HG03571 (cell line): ENCODE measurements at regions not wholly inside any gene's neighbourhood (a gene's known extent, or its start where the extent isn't known, plus 50 kb on each side); places are given as distances from the start of the nearest gene placed in this dataset.
"Not testable (repeated sequence)": the region's sequence is repeated elsewhere in the genome, so short reads cannot be mapped to it uniquely, and the experiment has no call there.

Source experiments
- ATAC-seq: cut with Tn5 transposase; IDR thresholded peaks from one replicate; pipeline ENCODE4 v1.9.1; 2021; ENCODE audit not compliant: unreplicated experiment

GRCh38 chr2:87258887-87259286 lies 237.2 kb upstream of the PLGLB1 start:
- ATAC-seq, result not testable (repeated sequence)

- ATAC-seq, result not testable (repeated sequence)
Observed at GRCh38 chr2:87262184-87262702, 240.6 kb upstream of the PLGLB1 start.

- ATAC-seq, result not testable (repeated sequence)
Observed at GRCh38 chr2:87263868-87264518, 242.3 kb upstream of the PLGLB1 start.

- not testable (repeated sequence) for ATAC-seq
Observed at GRCh38 chr2:87275192-87275591, 253.5 kb upstream of the PLGLB1 start.

- ATAC-seq, result not testable (repeated sequence)
Observed at GRCh38 chr2:87275974-87276629, 254.5 kb upstream of the PLGLB1 start.

- ATAC-seq, result not testable (repeated sequence)
Observed at GRCh38 chr2:87276673-87277072, 255.0 kb upstream of the PLGLB1 start.

GRCh38 chr2:87277734-87278133 lies 256.1 kb upstream of the PLGLB1 start:
- not testable (repeated sequence) for ATAC-seq

GRCh38 chr2:87280596-87281355 lies 259.1 kb upstream of the PLGLB1 start:
- not testable (repeated sequence) for ATAC-seq

GRCh38 chr2:87283735-87284470 lies 262.3 kb upstream of the PLGLB1 start:
- not testable (repeated sequence) for ATAC-seq

GRCh38 chr2:87284471-87284772 lies 262.8 kb upstream of the PLGLB1 start:
- not testable (repeated sequence) for ATAC-seq

- not testable (repeated sequence) for ATAC-seq
Observed at GRCh38 chr2:87285139-87285538, 263.5 kb upstream of the PLGLB1 start.

- ATAC-seq, result not testable (repeated sequence)
Observed at GRCh38 chr2:87290566-87291307, 269.1 kb upstream of the PLGLB1 start.

- not testable (repeated sequence) for ATAC-seq
Observed at GRCh38 chr2:87291400-87292200, 270.0 kb upstream of the PLGLB1 start.

GRCh38 chr2:87293931-87294594 lies 272.4 kb upstream of the PLGLB1 start:
- ATAC-seq, result not testable (repeated sequence)

GRCh38 chr2:87295135-87295534 lies 273.5 kb upstream of the PLGLB1 start:
- not testable (repeated sequence) for ATAC-seq

- ATAC-seq, result not testable (repeated sequence)
Observed at GRCh38 chr2:87301349-87301748, 279.7 kb upstream of the PLGLB1 start.

- not testable (repeated sequence) for ATAC-seq
Observed at GRCh38 chr2:87301871-87302270, 280.2 kb upstream of the PLGLB1 start.

- ATAC-seq, result not testable (repeated sequence)
Observed at GRCh38 chr2:87308621-87309020, 287.0 kb upstream of the PLGLB1 start.

- not testable (repeated sequence) for ATAC-seq
Observed at GRCh38 chr2:87309785-87310184, 288.1 kb upstream of the PLGLB1 start.
